Erythroblast (primary cell): ENCODE measurements at regions not wholly inside any gene's neighbourhood (a gene's known extent, or its start where the extent isn't known, plus 50 kb on each side); places are given as distances from the start of the nearest gene placed in this dataset.
"Not testable (repeated sequence)": the region's sequence is repeated elsewhere in the genome, so short reads cannot be mapped to it uniquely, and the experiment has no call there.

Experiments used
- GATA1 ChIP-seq: IDR thresholded peaks from 2 replicates; pipeline ENCODE4 v1.6.1; 2011; ENCODE audit warnings: low read depth, mild to moderate bottlenecking, control low read depth, low read length, moderate library complexity
- POLR2A ChIP-seq: IDR thresholded peaks from 2 replicates; pipeline ENCODE4 v1.6.1; 2011; ENCODE audit warnings: mild to moderate bottlenecking, low read length

DNA sequence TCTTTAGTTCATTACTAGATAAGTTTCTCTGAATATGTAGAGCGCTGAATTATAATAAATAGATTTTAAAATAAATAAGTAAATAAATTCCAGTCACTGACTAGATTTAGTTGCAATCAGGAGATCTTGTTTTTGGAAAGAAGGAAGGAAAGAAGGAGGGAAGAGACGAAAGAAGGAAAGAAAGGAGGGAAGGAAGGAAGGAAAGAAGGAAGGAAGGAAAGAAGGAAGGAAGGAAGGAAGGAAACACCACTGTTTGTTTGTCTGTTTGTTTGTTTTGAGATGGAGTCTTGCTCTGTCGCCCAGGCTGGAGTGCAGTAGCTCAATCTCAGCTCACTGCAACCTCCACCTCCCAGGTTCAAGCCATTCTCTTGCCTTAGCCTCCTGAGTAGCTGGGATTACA lies 51.7 kb upstream of the LBX1 start:
- not testable (repeated sequence) for TF ChIP-seq POLR2A, GATA1
